ENCODE measurements at regions not wholly inside any gene's neighbourhood (a gene's known extent, or its start where the extent isn't known, plus 50 kb on each side); places are given as distances from the start of the nearest gene placed in this dataset.
A peak's percentile ranks its signal among the peaks of the same experiment; 100 is the strongest.

DNA sequence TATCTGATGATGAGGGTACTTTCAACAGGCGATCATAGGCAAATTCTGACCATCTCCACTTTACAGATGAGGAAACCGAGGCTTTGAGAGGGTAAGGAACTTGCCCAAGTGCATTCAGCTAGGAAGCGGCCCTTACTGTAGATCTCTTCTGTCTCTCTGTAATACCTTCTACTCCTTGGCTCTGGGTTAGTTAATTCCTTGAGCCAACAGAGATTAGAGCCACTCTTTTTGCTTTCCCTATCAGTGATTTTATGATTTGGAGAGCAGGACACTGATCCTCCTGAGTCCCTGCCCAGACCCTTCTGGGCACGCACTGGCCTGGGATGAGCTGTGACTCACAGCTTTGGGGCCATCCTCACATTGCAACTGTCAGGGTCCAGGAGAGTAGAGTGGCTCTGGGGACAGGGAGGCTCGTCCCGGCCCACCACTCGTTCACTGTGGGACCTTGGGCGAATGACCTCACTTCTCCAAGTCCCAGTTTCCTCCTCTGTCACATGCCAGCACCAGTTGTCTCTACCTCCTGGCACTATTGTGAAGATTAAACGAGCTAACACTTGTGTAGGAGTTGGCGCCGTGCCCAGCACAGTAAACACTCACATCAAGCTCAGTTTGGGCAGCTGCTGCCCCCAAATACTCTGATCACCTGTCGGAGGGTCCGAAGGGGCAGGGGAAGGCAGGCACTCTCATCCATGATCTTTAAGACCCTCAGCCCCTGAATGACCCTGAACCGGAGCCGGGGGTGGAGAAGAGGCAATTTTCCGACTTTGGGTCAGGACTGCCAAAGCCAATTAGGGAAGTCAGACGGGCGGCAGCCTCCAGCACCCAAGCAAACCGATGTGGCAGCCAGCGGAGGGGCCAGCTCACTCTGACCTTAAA is 235.0 kb downstream of the MIAT start:
- Histone ChIP-seq H3K9me3 (no peaks in the 10 kb centered on the region), H3K27ac (no peak overlapping the region), H3K4me1 (peaks cover 14% of the 10 kb centered on the region), H3K27me3 (no peaks in the 10 kb centered on the region), H3K36me3 (no peaks in the 10 kb centered on the region), H3K4me3 (no peak overlapping the region)
- DNase-seq (ENCODE audit: extremely low spot score in 2 of 2): peak in 1 of 2 donors; percentile 52
- TF ChIP-seq, protein P1, sequence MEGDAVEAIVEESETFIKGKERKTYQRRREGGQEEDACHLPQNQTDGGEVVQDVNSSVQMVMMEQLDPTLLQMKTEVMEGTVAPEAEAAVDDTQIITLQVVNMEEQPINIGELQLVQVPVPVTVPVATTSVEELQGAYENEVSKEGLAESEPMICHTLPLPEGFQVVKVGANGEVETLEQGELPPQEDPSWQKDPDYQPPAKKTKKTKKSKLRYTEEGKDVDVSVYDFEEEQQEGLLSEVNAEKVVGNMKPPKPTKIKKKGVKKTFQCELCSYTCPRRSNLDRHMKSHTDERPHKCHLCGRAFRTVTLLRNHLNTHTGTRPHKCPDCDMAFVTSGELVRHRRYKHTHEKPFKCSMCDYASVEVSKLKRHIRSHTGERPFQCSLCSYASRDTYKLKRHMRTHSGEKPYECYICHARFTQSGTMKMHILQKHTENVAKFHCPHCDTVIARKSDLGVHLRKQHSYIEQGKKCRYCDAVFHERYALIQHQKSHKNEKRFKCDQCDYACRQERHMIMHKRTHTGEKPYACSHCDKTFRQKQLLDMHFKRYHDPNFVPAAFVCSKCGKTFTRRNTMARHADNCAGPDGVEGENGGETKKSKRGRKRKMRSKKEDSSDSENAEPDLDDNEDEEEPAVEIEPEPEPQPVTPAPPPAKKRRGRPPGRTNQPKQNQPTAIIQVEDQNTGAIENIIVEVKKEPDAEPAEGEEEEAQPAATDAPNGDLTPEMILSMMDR (IDR thresholded peaks at IDR 0.05): no peak
- TF ChIP-seq POLR2A (IDR thresholded peaks at IDR 0.05) (no peak), POLR2AphosphoS5 (IDR thresholded peaks at IDR 0.05; ENCODE audit: insufficient read depth in 1 of 2, low read depth in 1 of 2) (no peak)
- intact Hi-C loops (cut with DNase I): no loop called here

DNA sequence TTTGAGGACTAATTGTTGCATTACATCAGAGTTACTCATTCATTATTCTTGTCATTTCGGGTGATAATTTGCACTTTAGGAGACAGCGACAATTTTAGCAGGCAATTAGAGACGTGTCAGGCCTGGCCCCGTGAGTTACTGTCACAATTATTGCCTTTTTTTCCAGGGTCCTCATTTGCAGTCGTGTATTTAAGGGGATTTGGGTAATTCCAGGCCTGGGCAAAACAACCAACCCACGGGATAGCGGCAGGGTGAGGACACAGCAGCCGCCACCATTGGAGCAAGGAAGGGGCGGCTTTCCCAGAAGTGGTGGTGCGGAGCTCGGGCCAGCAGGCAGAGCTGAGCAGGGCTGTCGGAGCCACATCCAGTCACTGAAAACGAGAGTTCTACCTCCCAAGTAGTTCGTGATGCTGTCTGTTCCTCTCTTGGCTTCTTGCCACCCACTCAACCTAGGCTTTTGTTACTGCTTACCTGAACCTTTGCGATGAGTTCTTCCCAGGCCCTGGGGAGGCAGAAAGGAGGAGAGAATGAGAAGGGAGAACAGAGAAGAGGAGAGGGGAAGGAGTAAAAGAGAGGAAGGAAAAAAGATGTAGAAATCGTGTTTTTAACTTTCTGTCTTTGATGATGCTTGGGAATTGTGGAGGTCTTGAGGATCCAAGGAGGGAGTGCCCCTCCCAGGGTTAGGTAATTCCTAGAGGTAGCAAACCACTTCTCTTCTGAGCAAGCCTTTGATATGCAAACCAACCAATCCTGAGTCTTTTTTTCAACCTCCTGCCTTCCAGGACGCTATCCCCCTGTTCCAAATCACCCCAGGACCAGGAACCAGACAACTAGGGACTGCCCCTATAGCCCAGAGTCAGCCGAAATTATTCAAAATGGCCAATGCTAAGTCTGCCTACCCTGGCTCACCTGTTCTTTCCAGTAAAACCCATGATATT is 236.1 kb downstream of the MIAT start:
- DNase-seq (ENCODE audit: extremely low spot score in 2 of 2): peak; percentile 62 to 67
- no peak for TF ChIP-seq POLR2AphosphoS5 (IDR thresholded peaks at IDR 0.05; ENCODE audit: insufficient read depth in 1 of 2, low read depth in 1 of 2)
- TF ChIP-seq POLR2A (IDR thresholded peaks at IDR 0.05): no peak
- TF ChIP-seq, protein P1 (IDR thresholded peaks at IDR 0.05): no peak
- Histone ChIP-seq H3K9me3 (no peaks in the 10 kb centered on the region), H3K36me3 (no peaks in the 10 kb centered on the region), H3K27ac (no peak overlapping the region), H3K27me3 (no peaks in the 10 kb centered on the region), H3K4me1 (peaks cover 14% of the 10 kb centered on the region), H3K4me3 (no peak overlapping the region)
- intact Hi-C loops (cut with DNase I): no loop called here

DNA sequence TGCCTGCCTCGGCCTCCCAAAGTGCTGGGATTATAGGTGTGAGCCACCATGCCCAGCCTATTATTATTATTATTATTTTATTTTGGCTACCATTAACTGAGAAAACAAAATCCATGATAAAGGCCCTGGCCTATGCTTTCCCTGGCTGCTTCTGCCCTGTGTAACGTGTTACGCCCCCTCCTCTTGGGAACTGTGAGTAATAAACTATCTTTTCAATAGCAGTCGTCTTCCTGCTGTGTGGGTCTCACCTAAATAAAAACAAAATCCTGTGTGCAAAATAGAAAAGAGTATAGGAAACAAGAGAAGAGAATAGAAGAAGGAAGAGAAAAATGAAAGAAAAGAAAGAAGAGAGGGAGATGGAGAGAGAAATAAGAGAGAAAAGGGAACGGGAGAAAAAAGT is 237.0 kb downstream of the MIAT start:
- TF ChIP-seq, protein P1 (IDR thresholded peaks at IDR 0.05): no peak
- TF ChIP-seq POLR2AphosphoS5 (IDR thresholded peaks at IDR 0.05; ENCODE audit: insufficient read depth in 1 of 2, low read depth in 1 of 2) (no peak), POLR2A (IDR thresholded peaks at IDR 0.05) (no peak)
- H3K4me1 ChIP-seq: peaks cover 14% of the 10 kb centered on the region
- H3K27me3 ChIP-seq: no peaks in the 10 kb centered on the region
- H3K4me3 ChIP-seq: no peak overlapping the region
- intact Hi-C loops (cut with DNase I): no loop called here
- peak in 1 of 2 donors; percentile 3 for DNase-seq (ENCODE audit: extremely low spot score in 2 of 2)
- H3K36me3 ChIP-seq: no peaks in the 10 kb centered on the region
- H3K9me3 ChIP-seq: no peaks in the 10 kb centered on the region
- peak overlapping the region; percentile 36 for H3K27ac ChIP-seq

DNA sequence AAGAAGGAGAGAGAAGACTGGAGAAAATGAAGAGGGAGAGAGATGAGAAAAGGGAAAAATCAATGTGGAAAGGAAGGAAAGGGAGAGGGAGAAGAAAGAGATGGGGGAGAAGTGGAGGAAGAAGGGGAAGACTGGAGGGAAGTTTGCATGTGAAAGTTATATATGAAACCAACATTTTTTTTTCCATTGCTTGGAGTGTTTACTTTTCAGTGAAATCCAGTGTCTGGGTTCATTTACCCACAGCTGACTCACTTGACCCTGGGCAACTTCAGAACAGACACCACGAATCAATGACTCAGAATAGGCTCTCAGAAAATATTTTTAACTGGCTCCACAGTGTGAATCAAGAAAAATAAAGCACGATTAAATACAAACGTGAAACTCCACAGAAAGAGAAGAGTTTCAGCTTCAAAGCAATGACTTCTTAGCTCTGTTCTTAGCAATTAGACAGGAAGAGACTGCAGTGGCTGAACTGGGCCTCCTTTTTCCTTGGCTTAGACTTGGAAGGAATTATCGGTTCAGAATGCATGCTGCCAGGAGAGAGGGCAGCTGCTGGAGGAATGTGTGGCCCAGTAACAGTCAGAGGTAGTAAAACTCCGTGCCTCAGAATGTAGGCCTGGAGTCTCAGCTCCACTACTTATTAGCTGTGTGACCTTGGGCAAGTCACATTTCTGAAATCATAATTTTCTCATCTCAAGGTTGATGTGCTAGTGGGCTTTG is 237.5 kb downstream of the MIAT start:
- Histone ChIP-seq H3K4me1 (peaks cover 14% of the 10 kb centered on the region), H3K4me3 (no peak overlapping the region), H3K27me3 (no peaks in the 10 kb centered on the region), H3K27ac (peak overlapping the region; percentile 64), H3K9me3 (no peaks in the 10 kb centered on the region), H3K36me3 (no peaks in the 10 kb centered on the region)
- DNase-seq (ENCODE audit: extremely low spot score in 2 of 2): peak; percentile 6 to 16
- intact Hi-C loops (cut with DNase I): no loop called here
- TF ChIP-seq, protein P1 (IDR thresholded peaks at IDR 0.05): no peak
- TF ChIP-seq POLR2AphosphoS5 (IDR thresholded peaks at IDR 0.05; ENCODE audit: insufficient read depth in 1 of 2, low read depth in 1 of 2) (peak in 1 of 2 donors; percentile 30), POLR2A (IDR thresholded peaks at IDR 0.05) (no peak)

Data from vagina (tissue), 2 donors.